ENCODE measurements at regions not wholly inside any gene's neighbourhood (a gene's known extent, or its start where the extent isn't known, plus 50 kb on each side); places are given as distances from the start of the nearest gene placed in this dataset.

DNA sequence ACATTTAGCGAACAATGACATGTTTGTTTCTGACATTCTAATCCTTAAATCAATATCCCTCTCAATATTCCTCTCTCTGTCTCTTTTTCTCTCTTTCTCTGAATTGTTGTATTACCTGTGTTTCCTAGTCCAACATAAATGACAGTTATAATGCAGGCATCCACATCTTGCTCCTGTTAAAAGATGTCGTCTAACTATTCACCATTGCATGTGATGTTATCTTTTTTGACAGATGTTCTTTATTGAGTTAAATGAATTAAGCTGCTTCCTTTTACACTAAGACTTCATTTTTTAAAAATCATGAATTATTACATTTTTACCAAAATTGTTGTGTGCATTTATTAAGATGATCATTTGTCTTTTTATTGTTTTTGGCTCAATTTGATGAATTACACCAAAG is 527.5 kb downstream of the PRR16 start:
- H2AFZ ChIP-seq (ENCODE audit: low read depth, low read length), result no peak overlapping the region
- H3K9ac ChIP-seq (ENCODE audit: low read depth, low read length), result no peak overlapping the region
- TF ChIP-seq CTCF (IDR thresholded peaks at IDR 0.05; ENCODE audit: borderline replicate concordance, extremely low read depth, low read length, poor library complexity, severe bottlenecking) (no peak), EZH2 (IDR thresholded peaks at IDR 0.05; ENCODE audit: borderline replicate concordance, low read depth, low read length, severe bottlenecking) (no peak)
- no peak overlapping the region for H3K27ac ChIP-seq (ENCODE audit: low read length)
- no peaks in the 10 kb centered on the region for H3K27me3 ChIP-seq (ENCODE audit: insufficient read depth, low read length, poor library complexity)
- ATAC-seq (ENCODE audit: insufficient read depth, low read depth), result no peak
- no peaks in the 10 kb centered on the region for H3K79me2 ChIP-seq (ENCODE audit: insufficient read depth, low read length)
- no peak for DNase-seq
- no peaks in the 10 kb centered on the region for H4K20me1 ChIP-seq (ENCODE audit: insufficient read depth, low read length)
- H3K4me1 ChIP-seq (ENCODE audit: insufficient read depth, low read length), result peaks cover 13% of the 10 kb centered on the region; the same call in 1 of the 2 replicates
- no peak overlapping the region for H3K4me2 ChIP-seq (ENCODE audit: insufficient read depth, low read length)
- no peaks in the 10 kb centered on the region for H3K9me3 ChIP-seq (ENCODE audit: insufficient read depth, low read length, severe bottlenecking)
- H3K36me3 ChIP-seq (ENCODE audit: insufficient read depth, low read length), result peaks cover 9% of the 10 kb centered on the region; the same call in 1 of the 2 replicates
- no peak overlapping the region for H3K4me3 ChIP-seq (ENCODE audit: low read depth in 1 of 2, low read length in 2 of 2)

GRCh38 chr5:120994112-120994511 is 530.0 kb downstream of the PRR16 start:
- peaks cover 9% of the 10 kb centered on the region; the same call in 1 of the 2 replicates for H3K36me3 ChIP-seq (ENCODE audit: insufficient read depth, low read length)
- ATAC-seq (ENCODE audit: insufficient read depth, low read depth) (no peak), DNase-seq (no peak)
- no peak overlapping the region for H3K9ac ChIP-seq (ENCODE audit: low read depth, low read length)
- no peaks in the 10 kb centered on the region for H3K79me2 ChIP-seq (ENCODE audit: insufficient read depth, low read length)
- no peak overlapping the region for H2AFZ ChIP-seq (ENCODE audit: low read depth, low read length)
- no peaks in the 10 kb centered on the region for H3K27me3 ChIP-seq (ENCODE audit: insufficient read depth, low read length, poor library complexity)
- no peak overlapping the region for H3K27ac ChIP-seq (ENCODE audit: low read length)
- TF ChIP-seq CTCF (IDR thresholded peaks at IDR 0.05; ENCODE audit: borderline replicate concordance, extremely low read depth, low read length, poor library complexity, severe bottlenecking), result no peak
- no peak for TF ChIP-seq EZH2 (IDR thresholded peaks at IDR 0.05; ENCODE audit: borderline replicate concordance, low read depth, low read length, severe bottlenecking)
- no peak overlapping the region for H3K4me2 ChIP-seq (ENCODE audit: insufficient read depth, low read length)
- peaks cover 9% of the 10 kb centered on the region; the same call in 1 of the 2 replicates for H3K4me1 ChIP-seq (ENCODE audit: insufficient read depth, low read length)
- H3K9me3 ChIP-seq (ENCODE audit: insufficient read depth, low read length, severe bottlenecking), result no peaks in the 10 kb centered on the region
- no peaks in the 10 kb centered on the region for H4K20me1 ChIP-seq (ENCODE audit: insufficient read depth, low read length)
- no peak overlapping the region for H3K4me3 ChIP-seq (ENCODE audit: low read depth in 1 of 2, low read length in 2 of 2)

- TF ChIP-seq CTCF (IDR thresholded peaks at IDR 0.05; ENCODE audit: borderline replicate concordance, extremely low read depth, low read length, poor library complexity, severe bottlenecking) (no peak), EZH2 (IDR thresholded peaks at IDR 0.05; ENCODE audit: borderline replicate concordance, low read depth, low read length, severe bottlenecking) (no peak)
- Histone ChIP-seq H2AFZ (ENCODE audit: low read depth, low read length) (no peak overlapping the region), H3K9ac (ENCODE audit: low read depth, low read length) (no peak overlapping the region), H3K79me2 (ENCODE audit: insufficient read depth, low read length) (0 out of 2 replicates have a peak, but pooled peaks cover 5% of the 10 kb centered on the region), H3K4me3 (ENCODE audit: low read depth in 1 of 2, low read length in 2 of 2) (no peak overlapping the region), H3K27ac (ENCODE audit: low read length) (no peak overlapping the region), H3K4me1 (ENCODE audit: insufficient read depth, low read length) (peaks cover 18% of the 10 kb centered on the region; the same call in 1 of the 2 replicates), H3K27me3 (ENCODE audit: insufficient read depth, low read length, poor library complexity) (no peaks in the 10 kb centered on the region), H3K36me3 (ENCODE audit: insufficient read depth, low read length) (peaks cover 3% of the 10 kb centered on the region; the same call in 1 of the 2 replicates), H3K9me3 (ENCODE audit: insufficient read depth, low read length, severe bottlenecking) (no peaks in the 10 kb centered on the region), H3K4me2 (ENCODE audit: insufficient read depth, low read length) (no peak overlapping the region), H4K20me1 (ENCODE audit: insufficient read depth, low read length) (no peaks in the 10 kb centered on the region)
- DNase-seq, result no peak
- no peak for ATAC-seq (ENCODE audit: insufficient read depth, low read depth)
Measured at GRCh38 chr5:120999550-120999949, 535.5 kb downstream of the PRR16 start.
